ENCODE measurements at regions not wholly inside any gene's neighbourhood (a gene's known extent, or its start where the extent isn't known, plus 50 kb on each side); places are given as distances from the start of the nearest gene placed in this dataset.
"Not testable (repeated sequence)": the region's sequence is repeated elsewhere in the genome, so short reads cannot be mapped to it uniquely, and the experiment has no call there.

- WGBS, 2 donors, result 90 to 96% methylated on average over 1 to 2 of the region's 2 CpGs
- no peaks in the 10 kb centered on the region for H3K27me3 ChIP-seq
Observed at GRCh38 chr4:108411836-108412235, 208.5 kb upstream of the RPL34 start.

GRCh38 chr4:108409691-108410090, 210.7 kb upstream of the RPL34 start:
- H3K27me3 ChIP-seq; intact Hi-C loops (cut with DNase I; ENCODE audit: low total_unique reads); H3K36me3 ChIP-seq (ENCODE audit: low read depth, missing control alignments); H3K9me3 ChIP-seq; DNase-seq; H3K4me3 ChIP-seq; H3K4me1 ChIP-seq; H3K27ac ChIP-seq: not testable (repeated sequence)
- no CpG with 5 or more reads among the region's 36 CpGs for WGBS, 2 donors

More at GRCh38 chr4:108411836-108412235, 208.5 kb upstream of the RPL34 start:
- no peaks in the 10 kb centered on the region for H3K9me3 ChIP-seq
- no peak overlapping the region for H3K4me3 ChIP-seq
- H3K36me3 ChIP-seq (ENCODE audit: low read depth, missing control alignments), result no peaks in the 10 kb centered on the region
- TF ChIP-seq CTCF (IDR thresholded peaks at IDR 0.05), result no peak
- no peak for TF ChIP-seq POLR2A (IDR thresholded peaks at IDR 0.05)
- DNase-seq, result no peak
- H3K4me1 ChIP-seq, result no peaks in the 10 kb centered on the region
- H3K27ac ChIP-seq, result no peak overlapping the region
- intact Hi-C loops (cut with DNase I; ENCODE audit: low total_unique reads), result no loop called here

GRCh38 chr4:108405586-108405985, 214.8 kb upstream of the RPL34 start:
- no peak for TF ChIP-seq CTCF (IDR thresholded peaks at IDR 0.05)
- TF ChIP-seq POLR2A (IDR thresholded peaks at IDR 0.05), result no peak
- Histone ChIP-seq H3K27ac (no peak overlapping the region), H3K36me3 (ENCODE audit: low read depth, missing control alignments) (no peaks in the 10 kb centered on the region), H3K9me3 (no peaks in the 10 kb centered on the region), H3K4me3 (no peak overlapping the region), H3K4me1 (no peaks in the 10 kb centered on the region), H3K27me3 (no peaks in the 10 kb centered on the region)
- intact Hi-C loops (cut with DNase I; ENCODE audit: low total_unique reads), result no loop called here
- WGBS, 2 donors, result 83 to 90% methylated on average over 2 of the region's 2 CpGs
- DNase-seq, result no peak

- no peaks in the 10 kb centered on the region for H3K9me3 ChIP-seq
- TF ChIP-seq POLR2A (IDR thresholded peaks at IDR 0.05), result no peak
- no peak for TF ChIP-seq CTCF (IDR thresholded peaks at IDR 0.05)
- no peak overlapping the region for H3K4me3 ChIP-seq
- H3K4me1 ChIP-seq, result no peaks in the 10 kb centered on the region
- DNase-seq, result no peak
- WGBS, 2 donors, result 95 to 96% methylated on average over 6 of the region's 6 CpGs
- H3K36me3 ChIP-seq (ENCODE audit: low read depth, missing control alignments), result no peaks in the 10 kb centered on the region
- no peak overlapping the region for H3K27ac ChIP-seq
- no peaks in the 10 kb centered on the region for H3K27me3 ChIP-seq
- intact Hi-C loops (cut with DNase I; ENCODE audit: low total_unique reads), result no loop called here
Observed at GRCh38 chr4:108400309-108400708, 220.1 kb upstream of the RPL34 start.

- intact Hi-C loops (cut with DNase I; ENCODE audit: low total_unique reads), result no loop called here
- no peaks in the 10 kb centered on the region for H3K27me3 ChIP-seq
- H3K9me3 ChIP-seq, result no peaks in the 10 kb centered on the region
- WGBS, 2 donors, result 63 to 77% methylated on average over 12 of the region's 12 CpGs
- TF ChIP-seq POLR2A (IDR thresholded peaks at IDR 0.05), result no peak
- TF ChIP-seq CTCF (IDR thresholded peaks at IDR 0.05), result no peak
- H3K4me1 ChIP-seq, result no peaks in the 10 kb centered on the region
- no peak overlapping the region for H3K4me3 ChIP-seq
- H3K27ac ChIP-seq, result no peak overlapping the region
- DNase-seq, result no peak
- no peaks in the 10 kb centered on the region for H3K36me3 ChIP-seq (ENCODE audit: low read depth, missing control alignments)
Observed at GRCh38 chr4:108399610-108400265, 220.6 kb upstream of the RPL34 start.

Measured in testis (tissue), 2 donors.